ENCODE measurements at regions not wholly inside any gene's neighbourhood (a gene's known extent, or its start where the extent isn't known, plus 50 kb on each side); places are given as distances from the start of the nearest gene placed in this dataset.

DNA sequence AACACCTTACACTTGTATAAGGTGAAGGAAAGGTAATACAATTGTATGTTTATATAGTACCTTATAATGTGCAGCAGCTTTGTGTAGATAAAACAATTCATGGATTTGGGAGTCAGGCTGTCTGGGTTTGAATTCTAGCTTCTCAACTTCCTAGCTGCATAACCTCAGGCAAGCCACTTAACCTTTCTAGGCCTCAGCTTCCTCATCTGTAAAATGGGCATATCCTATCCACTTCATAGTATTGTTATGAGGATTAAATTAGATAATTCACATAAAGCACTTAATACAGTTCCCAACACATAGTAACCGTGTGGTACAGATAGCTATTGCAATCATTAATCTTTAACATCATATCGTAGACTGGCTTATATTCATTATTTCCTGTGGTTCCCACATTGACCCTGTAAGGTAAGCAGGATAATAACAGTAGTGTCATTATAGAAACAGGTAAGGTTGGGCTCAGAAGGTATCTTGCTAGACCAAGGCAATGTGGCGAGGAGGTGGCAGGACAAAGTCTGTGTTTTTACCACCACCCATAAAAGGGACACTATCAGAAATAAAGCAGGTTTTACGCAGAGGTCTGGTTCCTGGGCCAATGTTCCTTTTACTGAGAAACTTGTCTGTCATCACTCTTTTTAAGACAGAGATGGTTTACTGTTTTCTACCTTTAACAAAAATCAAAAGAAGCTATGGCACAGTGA is 334.1 kb downstream of the RRAGC start:
- TF ChIP-seq, protein P1, sequence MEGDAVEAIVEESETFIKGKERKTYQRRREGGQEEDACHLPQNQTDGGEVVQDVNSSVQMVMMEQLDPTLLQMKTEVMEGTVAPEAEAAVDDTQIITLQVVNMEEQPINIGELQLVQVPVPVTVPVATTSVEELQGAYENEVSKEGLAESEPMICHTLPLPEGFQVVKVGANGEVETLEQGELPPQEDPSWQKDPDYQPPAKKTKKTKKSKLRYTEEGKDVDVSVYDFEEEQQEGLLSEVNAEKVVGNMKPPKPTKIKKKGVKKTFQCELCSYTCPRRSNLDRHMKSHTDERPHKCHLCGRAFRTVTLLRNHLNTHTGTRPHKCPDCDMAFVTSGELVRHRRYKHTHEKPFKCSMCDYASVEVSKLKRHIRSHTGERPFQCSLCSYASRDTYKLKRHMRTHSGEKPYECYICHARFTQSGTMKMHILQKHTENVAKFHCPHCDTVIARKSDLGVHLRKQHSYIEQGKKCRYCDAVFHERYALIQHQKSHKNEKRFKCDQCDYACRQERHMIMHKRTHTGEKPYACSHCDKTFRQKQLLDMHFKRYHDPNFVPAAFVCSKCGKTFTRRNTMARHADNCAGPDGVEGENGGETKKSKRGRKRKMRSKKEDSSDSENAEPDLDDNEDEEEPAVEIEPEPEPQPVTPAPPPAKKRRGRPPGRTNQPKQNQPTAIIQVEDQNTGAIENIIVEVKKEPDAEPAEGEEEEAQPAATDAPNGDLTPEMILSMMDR (IDR thresholded peaks at IDR 0.05): no peak
- Histone ChIP-seq H3K27ac (no peak overlapping the region), H3K9me3 (no peaks in the 10 kb centered on the region), H3K4me3 (no peak overlapping the region), H3K4me1 (no peaks in the 10 kb centered on the region), H3K27me3 (ENCODE audit: insufficient read depth in 3 of 3, low read length in 2 of 3) (peaks cover 0 to 36% (median 0%) of the 10 kb centered on the region in 3 donors), H3K36me3 (ENCODE audit: insufficient read depth in 1 of 2, low read depth in 1 of 2) (no peaks in the 10 kb centered on the region)
- no peak for DNase-seq
- 89 to 93% (median 92%) methylated on average over 4 of the region's 4 CpGs for WGBS, 3 donors
- no peak for ATAC-seq
- intact Hi-C loops (cut with DNase I): no loop called here

- DNase-seq: no peak
- Histone ChIP-seq H3K4me1 (no peaks in the 10 kb centered on the region), H3K36me3 (ENCODE audit: insufficient read depth in 1 of 2, low read depth in 1 of 2) (no peaks in the 10 kb centered on the region), H3K27me3 (ENCODE audit: insufficient read depth in 3 of 3, low read length in 2 of 3) (peaks cover 0 to 36% (median 0%) of the 10 kb centered on the region in 3 donors), H3K9me3 (no peaks in the 10 kb centered on the region), H3K27ac (no peak overlapping the region), H3K4me3 (no peak overlapping the region)
- WGBS, 3 donors: 90 to 91% (median 91%) methylated on average over 8 of the region's 8 CpGs
- intact Hi-C loops (cut with DNase I): no loop called here
- no peak for ATAC-seq
- TF ChIP-seq, protein P1 (IDR thresholded peaks at IDR 0.05): no peak
Measured at GRCh38 chr1:38524025-38524641, 335.4 kb downstream of the RRAGC start.

- WGBS, 3 donors: 89 to 91% (median 90%) methylated on average over 7 of the region's 7 CpGs
- DNase-seq (no peak), ATAC-seq (no peak)
- peaks cover 0 to 39% (median 0%) of the 10 kb centered on the region in 3 donors for H3K27me3 ChIP-seq (ENCODE audit: insufficient read depth in 3 of 3, low read length in 2 of 3)
- TF ChIP-seq, protein P1 (IDR thresholded peaks at IDR 0.05): no peak
- no peaks in the 10 kb centered on the region for H3K36me3 ChIP-seq (ENCODE audit: insufficient read depth in 1 of 2, low read depth in 1 of 2)
- H3K4me1 ChIP-seq: no peaks in the 10 kb centered on the region
- intact Hi-C loops (cut with DNase I): no loop called here
- no peak overlapping the region for H3K27ac ChIP-seq
- no peak overlapping the region for H3K4me3 ChIP-seq
- no peaks in the 10 kb centered on the region for H3K9me3 ChIP-seq
Measured at GRCh38 chr1:38523568-38523939, 336.0 kb downstream of the RRAGC start.

GRCh38 chr1:38522915-38523567 is 336.5 kb downstream of the RRAGC start:
- TF ChIP-seq, protein P1 (IDR thresholded peaks at IDR 0.05): no peak
- no peak for ATAC-seq
- Histone ChIP-seq H3K9me3 (no peaks in the 10 kb centered on the region), H3K36me3 (ENCODE audit: insufficient read depth in 1 of 2, low read depth in 1 of 2) (no peaks in the 10 kb centered on the region), H3K4me1 (no peaks in the 10 kb centered on the region), H3K27ac (no peak overlapping the region), H3K4me3 (no peak overlapping the region), H3K27me3 (ENCODE audit: insufficient read depth in 3 of 3, low read length in 2 of 3) (peaks cover 0 to 39% (median 0%) of the 10 kb centered on the region in 3 donors)
- DNase-seq: no peak
- 65 to 68% (median 65%) methylated on average over 10 of the region's 10 CpGs for WGBS, 3 donors
- intact Hi-C loops (cut with DNase I): no loop called here

Measured in psoas muscle (tissue), 7 donors.